ENCODE measurements at regions not wholly inside any gene's neighbourhood (a gene's known extent, or its start where the extent isn't known, plus 50 kb on each side); places are given as distances from the start of the nearest gene placed in this dataset.

GRCh38 chr11:29527391-29527936 lies 489.4 kb downstream of the KCNA4 start:
- Mint-ChIP-seq H3K27me3 (no peaks in the 10 kb centered on the region), H3K4me3 (no peak overlapping the region), H3K36me3 (ENCODE audit: low read depth) (no peaks in the 10 kb centered on the region), H3K4me1 (ENCODE audit: low read depth) (no peaks in the 10 kb centered on the region), H3K27ac (no peak overlapping the region), H3K9me3 (peaks cover 3% of the 10 kb centered on the region)

DNA sequence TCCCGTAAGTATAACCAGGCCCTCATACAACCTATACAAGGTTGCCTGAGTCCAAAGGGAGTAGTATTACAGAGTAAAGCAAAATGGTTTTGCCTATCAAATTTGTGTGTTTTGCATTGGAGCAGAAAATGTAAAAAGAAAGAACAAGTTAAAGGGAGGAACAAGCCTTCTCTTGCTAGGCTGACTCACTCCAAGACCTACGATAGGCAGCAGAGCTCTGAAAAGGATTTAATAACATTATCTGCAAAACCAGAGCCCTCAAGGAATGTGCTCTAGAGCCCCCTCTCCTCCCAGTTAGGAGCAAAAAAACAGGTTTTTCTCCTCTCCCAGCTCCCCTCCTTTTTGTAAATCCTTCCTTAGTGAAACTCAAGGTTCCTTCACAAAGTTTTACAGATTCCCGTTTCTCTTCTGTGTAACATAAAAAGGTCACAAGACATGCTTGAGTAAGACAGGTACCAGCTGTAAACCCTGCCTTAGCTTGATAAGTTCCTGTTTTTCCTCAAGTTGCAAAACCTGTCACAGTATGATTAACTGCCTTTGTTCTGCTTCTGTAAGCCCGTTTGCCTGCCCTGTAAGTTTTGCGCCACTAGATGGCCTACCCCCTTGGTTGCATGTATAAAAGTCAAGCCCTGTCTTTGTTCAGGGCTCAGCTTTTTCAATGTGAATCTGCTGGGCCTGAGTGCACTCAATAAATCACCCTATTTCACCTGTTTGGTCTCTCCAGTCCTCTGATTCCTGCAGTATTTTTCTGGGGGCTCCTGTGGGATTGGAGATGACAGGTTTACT lies 498.2 kb downstream of the KCNA4 start:
- H3K36me3 Mint-ChIP-seq (ENCODE audit: low read depth) = no peaks in the 10 kb centered on the region
- no peak overlapping the region for H3K4me3 Mint-ChIP-seq
- H3K27me3 Mint-ChIP-seq = no peaks in the 10 kb centered on the region
- peaks cover 20% of the 10 kb centered on the region for H3K9me3 Mint-ChIP-seq
- no peak overlapping the region for H3K27ac Mint-ChIP-seq
- H3K4me1 Mint-ChIP-seq (ENCODE audit: low read depth) = no peaks in the 10 kb centered on the region

GRCh38 chr11:29511394-29511793 lies 505.4 kb downstream of the KCNA4 start:
- no peaks in the 10 kb centered on the region for H3K27me3 Mint-ChIP-seq
- peaks cover 4% of the 10 kb centered on the region for H3K9me3 Mint-ChIP-seq
- no peak overlapping the region for H3K27ac Mint-ChIP-seq
- no peaks in the 10 kb centered on the region for H3K36me3 Mint-ChIP-seq (ENCODE audit: low read depth)
- H3K4me3 Mint-ChIP-seq = no peak overlapping the region
- no peaks in the 10 kb centered on the region for H3K4me1 Mint-ChIP-seq (ENCODE audit: low read depth)

DNA sequence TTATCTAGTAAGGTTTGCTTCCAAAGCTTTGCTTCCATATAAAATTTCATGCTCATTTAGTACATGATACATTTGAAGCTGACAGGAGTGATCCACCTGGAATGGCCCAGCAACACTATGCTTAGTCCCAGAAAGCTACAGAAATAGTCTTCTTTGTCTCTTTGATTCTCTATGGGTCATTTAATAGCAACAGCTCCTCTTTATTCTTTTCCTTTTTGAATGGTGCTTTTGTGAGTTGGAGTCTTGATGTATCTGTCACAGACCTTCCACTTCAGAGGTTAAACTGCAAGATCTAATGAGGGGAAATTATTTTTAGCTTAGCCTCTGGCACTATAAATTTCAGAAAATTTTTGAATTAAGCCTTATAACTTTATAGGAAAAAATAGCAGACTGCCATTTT lies 509.5 kb downstream of the KCNA4 start:
- Mint-ChIP-seq H3K9me3 (peaks cover 6% of the 10 kb centered on the region), H3K36me3 (ENCODE audit: low read depth) (no peaks in the 10 kb centered on the region), H3K27ac (no peak overlapping the region)

DNA sequence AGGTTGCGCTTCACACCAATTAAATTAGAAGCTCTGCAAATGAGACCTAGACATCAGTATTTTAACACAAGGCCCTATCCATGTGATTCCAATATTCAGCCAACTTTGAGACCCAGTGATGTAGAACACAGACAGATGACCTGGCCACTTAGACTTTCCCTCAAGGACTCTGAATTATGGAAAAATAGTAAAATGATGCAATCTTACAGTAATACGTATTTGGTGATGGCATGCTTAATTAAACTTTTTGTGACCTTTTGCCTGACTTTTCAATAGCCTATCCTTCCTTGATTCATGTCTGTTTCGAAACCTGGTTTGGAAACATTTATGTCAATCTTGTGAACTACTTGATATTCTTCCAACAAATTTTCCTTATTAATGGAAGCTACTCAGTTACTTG lies 521.2 kb downstream of the KCNA4 start:
- Mint-ChIP-seq H3K4me1 (ENCODE audit: low read depth) (no peaks in the 10 kb centered on the region), H3K36me3 (ENCODE audit: low read depth) (no peaks in the 10 kb centered on the region), H3K27me3 (no peaks in the 10 kb centered on the region), H3K27ac (no peak overlapping the region), H3K9me3 (peaks cover 6% of the 10 kb centered on the region), H3K4me3 (no peak overlapping the region)

More for the DNA sequence above, 509.5 kb downstream of the KCNA4 start:
- no peaks in the 10 kb centered on the region for H3K27me3 Mint-ChIP-seq
- no peaks in the 10 kb centered on the region for H3K4me1 Mint-ChIP-seq (ENCODE audit: low read depth)
- H3K4me3 Mint-ChIP-seq = no peak overlapping the region

DNA sequence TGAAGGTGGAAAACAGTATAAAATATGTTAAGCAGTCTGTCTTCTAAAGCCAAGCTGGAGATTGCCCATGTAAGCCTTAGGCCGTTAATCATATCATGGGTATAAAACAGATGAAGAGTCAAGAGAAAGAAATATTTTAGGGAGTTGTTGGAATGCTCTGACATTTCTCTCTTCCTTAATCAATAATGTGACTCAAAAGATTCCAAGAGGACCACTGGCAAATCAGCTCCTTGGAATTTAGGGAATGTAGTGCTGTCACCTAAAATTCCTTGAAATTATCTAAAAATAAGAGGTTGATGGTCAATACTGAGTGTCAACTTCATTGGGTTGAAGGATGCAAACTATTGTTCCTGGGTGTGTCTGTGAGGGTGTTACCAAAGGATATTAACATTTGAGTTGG lies 525.9 kb downstream of the KCNA4 start:
- H3K27me3 Mint-ChIP-seq = no peaks in the 10 kb centered on the region
- H3K9me3 Mint-ChIP-seq = no peaks in the 10 kb centered on the region
- no peak overlapping the region for H3K27ac Mint-ChIP-seq
- H3K4me1 Mint-ChIP-seq (ENCODE audit: low read depth) = no peaks in the 10 kb centered on the region
- H3K4me3 Mint-ChIP-seq = no peak overlapping the region
- H3K36me3 Mint-ChIP-seq (ENCODE audit: low read depth) = no peaks in the 10 kb centered on the region

GRCh38 chr11:29486301-29486700 lies 530.5 kb downstream of the KCNA4 start:
- Mint-ChIP-seq H3K4me3 (no peak overlapping the region), H3K36me3 (ENCODE audit: low read depth) (no peaks in the 10 kb centered on the region), H3K9me3 (no peaks in the 10 kb centered on the region), H3K27ac (no peak overlapping the region), H3K4me1 (ENCODE audit: low read depth) (no peaks in the 10 kb centered on the region), H3K27me3 (no peaks in the 10 kb centered on the region)

GRCh38 chr11:29485641-29486040 lies 531.2 kb downstream of the KCNA4 start:
- Mint-ChIP-seq H3K27ac (no peak overlapping the region), H3K4me3 (no peak overlapping the region), H3K4me1 (ENCODE audit: low read depth) (no peaks in the 10 kb centered on the region), H3K36me3 (ENCODE audit: low read depth) (no peaks in the 10 kb centered on the region), H3K9me3 (no peaks in the 10 kb centered on the region), H3K27me3 (no peaks in the 10 kb centered on the region)

DNA sequence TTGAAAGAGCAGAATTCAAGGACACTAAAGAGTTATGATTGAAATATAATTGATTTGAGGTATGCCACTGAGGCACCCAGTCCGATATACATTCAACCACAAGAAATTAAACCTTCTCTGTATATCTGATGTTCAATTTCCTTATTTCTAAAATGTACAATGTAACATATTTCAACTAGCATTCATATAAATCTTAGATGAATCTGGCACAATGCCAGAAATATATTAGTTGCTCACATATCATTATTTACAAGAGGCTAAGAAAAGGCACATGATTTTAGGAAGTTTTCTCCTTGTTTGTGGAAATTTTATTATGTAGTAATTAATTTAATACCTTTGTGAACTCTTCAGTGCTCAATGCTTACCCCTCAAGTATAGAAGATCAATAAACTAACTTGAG lies 532.3 kb downstream of the KCNA4 start:
- no peak overlapping the region for H3K27ac Mint-ChIP-seq
- H3K36me3 Mint-ChIP-seq (ENCODE audit: low read depth) = no peaks in the 10 kb centered on the region
- no peaks in the 10 kb centered on the region for H3K27me3 Mint-ChIP-seq
- no peaks in the 10 kb centered on the region for H3K4me1 Mint-ChIP-seq (ENCODE audit: low read depth)
- H3K9me3 Mint-ChIP-seq = no peaks in the 10 kb centered on the region
- H3K4me3 Mint-ChIP-seq = no peak overlapping the region

DNA sequence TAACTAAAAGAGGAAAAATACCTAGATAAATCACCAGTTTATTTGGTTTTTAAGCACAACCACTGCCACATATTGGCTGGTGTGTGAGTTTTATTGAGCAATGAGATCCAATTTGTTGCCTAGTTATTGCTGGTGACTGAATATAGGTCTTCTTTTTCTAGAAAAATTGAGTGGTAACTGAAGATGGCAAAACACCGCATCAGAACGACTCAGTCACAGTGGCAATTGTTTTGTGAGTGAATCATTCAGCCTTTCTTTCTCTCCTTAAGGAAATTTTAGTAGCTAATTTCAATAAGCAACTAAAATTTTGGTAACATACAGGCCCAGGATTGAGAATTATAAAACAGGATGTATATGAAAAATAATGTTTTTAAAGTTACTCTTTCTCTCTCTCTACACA lies 533.0 kb downstream of the KCNA4 start:
- H3K27ac Mint-ChIP-seq = no peak overlapping the region
- no peak overlapping the region for H3K4me3 Mint-ChIP-seq
- H3K4me1 Mint-ChIP-seq (ENCODE audit: low read depth) = no peaks in the 10 kb centered on the region
- H3K9me3 Mint-ChIP-seq = no peaks in the 10 kb centered on the region
- H3K36me3 Mint-ChIP-seq (ENCODE audit: low read depth) = no peaks in the 10 kb centered on the region
- no peaks in the 10 kb centered on the region for H3K27me3 Mint-ChIP-seq

GRCh38 chr11:29482510-29482909 lies 534.3 kb downstream of the KCNA4 start:
- Mint-ChIP-seq H3K9me3 (no peaks in the 10 kb centered on the region), H3K36me3 (ENCODE audit: low read depth) (no peaks in the 10 kb centered on the region), H3K4me3 (no peak overlapping the region), H3K27ac (no peak overlapping the region), H3K4me1 (ENCODE audit: low read depth) (no peaks in the 10 kb centered on the region), H3K27me3 (no peaks in the 10 kb centered on the region)

DNA sequence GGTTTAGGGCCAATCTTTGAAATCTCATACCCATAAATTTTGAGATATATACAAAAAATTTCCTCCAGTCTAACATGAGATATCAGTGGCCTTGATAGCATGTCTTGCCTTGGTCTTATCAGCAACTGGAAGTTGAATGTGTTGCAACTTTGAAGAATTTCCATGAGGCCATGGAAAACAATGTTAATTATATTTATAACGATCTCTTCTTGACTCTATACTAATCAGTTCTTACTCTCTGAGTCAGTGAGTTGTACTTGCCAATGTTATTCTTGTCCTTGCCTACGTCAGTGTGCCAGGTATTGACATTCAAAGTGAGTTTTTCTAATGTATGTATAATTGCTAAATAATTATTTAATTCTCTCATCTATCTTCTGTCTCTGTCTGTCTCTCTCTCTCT lies 535.1 kb downstream of the KCNA4 start:
- Mint-ChIP-seq H3K27ac (no peak overlapping the region), H3K27me3 (no peaks in the 10 kb centered on the region), H3K36me3 (ENCODE audit: low read depth) (no peaks in the 10 kb centered on the region), H3K4me3 (no peak overlapping the region), H3K9me3 (no peaks in the 10 kb centered on the region), H3K4me1 (ENCODE audit: low read depth) (no peaks in the 10 kb centered on the region)

DNA sequence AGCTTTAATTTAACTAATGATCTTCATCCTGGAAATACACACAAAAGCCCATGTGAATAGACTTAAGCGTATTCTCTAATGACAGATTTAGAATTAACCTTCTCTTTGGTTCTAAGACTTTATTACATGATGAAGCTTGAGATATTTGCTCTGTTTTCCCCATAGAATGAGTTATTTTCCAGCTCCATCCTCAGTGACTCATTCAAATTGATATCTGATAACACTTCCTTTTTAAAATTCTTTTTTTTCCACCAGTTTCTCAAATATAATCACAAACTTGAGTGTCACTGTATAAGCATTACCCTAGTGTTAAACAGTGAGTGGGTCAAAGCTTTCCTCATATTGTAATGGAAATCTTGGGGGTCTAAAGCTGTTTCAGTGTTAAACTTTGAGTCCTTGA lies 535.8 kb downstream of the KCNA4 start:
- no peaks in the 10 kb centered on the region for H3K9me3 Mint-ChIP-seq
- H3K4me3 Mint-ChIP-seq = no peak overlapping the region
- no peaks in the 10 kb centered on the region for H3K4me1 Mint-ChIP-seq (ENCODE audit: low read depth)
- no peaks in the 10 kb centered on the region for H3K36me3 Mint-ChIP-seq (ENCODE audit: low read depth)
- H3K27me3 Mint-ChIP-seq = no peaks in the 10 kb centered on the region
- no peak overlapping the region for H3K27ac Mint-ChIP-seq

DNA sequence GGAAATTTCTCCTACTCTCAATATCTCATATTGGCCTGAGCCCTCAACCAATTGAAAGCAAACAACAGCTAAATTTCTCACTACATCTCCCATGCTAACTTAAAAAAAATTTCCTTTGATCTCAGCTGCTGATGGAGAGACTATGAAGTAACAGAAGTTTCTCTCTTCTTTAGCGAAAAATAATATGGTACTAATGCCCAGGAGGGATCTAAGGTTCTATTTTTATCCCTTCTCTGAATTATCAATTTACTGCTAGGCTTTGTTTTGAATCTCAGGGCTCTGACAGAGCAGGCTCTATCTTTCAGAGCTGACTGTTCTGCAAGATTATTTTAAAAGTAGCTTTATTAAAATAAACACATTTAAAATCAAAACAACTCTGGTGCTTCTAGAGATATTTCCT lies 558.6 kb downstream of the KCNA4 start:
- Mint-ChIP-seq H3K4me1 (ENCODE audit: low read depth) (no peaks in the 10 kb centered on the region), H3K27me3 (no peaks in the 10 kb centered on the region), H3K36me3 (ENCODE audit: low read depth) (no peaks in the 10 kb centered on the region), H3K27ac (no peak overlapping the region), H3K4me3 (no peak overlapping the region), H3K9me3 (no peaks in the 10 kb centered on the region)

DNA sequence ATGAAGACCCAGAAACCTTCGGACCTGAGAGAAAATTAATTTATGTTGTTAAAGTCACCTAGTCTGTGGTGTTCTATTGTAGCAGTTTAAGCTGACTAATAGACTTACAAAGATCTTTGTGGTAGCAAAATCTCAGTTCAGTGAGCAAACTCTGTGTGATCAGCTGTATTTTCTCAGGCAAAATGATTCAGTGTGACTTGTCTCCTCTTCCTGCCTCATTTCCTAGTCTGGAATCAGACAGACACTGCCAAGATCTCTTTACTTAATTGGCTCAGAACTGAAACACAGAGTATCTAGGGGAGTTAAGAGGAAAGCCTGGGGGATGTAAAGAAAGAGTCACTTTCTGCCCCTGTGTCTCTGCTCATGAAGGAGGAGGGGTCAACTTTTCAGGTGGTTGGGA lies 564.7 kb downstream of the KCNA4 start:
- H3K27me3 Mint-ChIP-seq = no peaks in the 10 kb centered on the region
- no peaks in the 10 kb centered on the region for H3K9me3 Mint-ChIP-seq
- H3K4me3 Mint-ChIP-seq = no peak overlapping the region
- no peaks in the 10 kb centered on the region for H3K36me3 Mint-ChIP-seq (ENCODE audit: low read depth)
- H3K27ac Mint-ChIP-seq = no peak overlapping the region
- no peaks in the 10 kb centered on the region for H3K4me1 Mint-ChIP-seq (ENCODE audit: low read depth)

Measured in stimulated activated naive CD8-positive, alpha-beta T cell treated with anti-CD3 and anti-CD28 coated beads, Interleukin-15, Interleukin-2, amounts not matched to agents 100 ng/mL and 50 ng/mL, for 24 hours (primary cell).